Activated CD4-positive, alpha-beta T cell treated with anti-CD3 and anti-CD28 coated beads for 48 hours (primary cell): ENCODE measurements at regions not wholly inside any gene's neighbourhood (a gene's known extent, or its start where the extent isn't known, plus 50 kb on each side); places are given as distances from the start of the nearest gene placed in this dataset.

ENCODE experiments used
- DNase-seq: peaks from one replicate; pipeline ENCODE4 v3.0.0-alpha.2; 2020

GRCh38 chr20:22430154-22430745 is 154.1 kb downstream of the FOXA2 start:
- DNase-seq, result no peak

GRCh38 chr20:22429175-22430153 is 154.9 kb downstream of the FOXA2 start:
- no peak for DNase-seq

GRCh38 chr20:22428051-22428450 is 156.3 kb downstream of the FOXA2 start:
- DNase-seq, result no peak

GRCh38 chr20:22426772-22427171 is 157.6 kb downstream of the FOXA2 start:
- no peak for DNase-seq

GRCh38 chr20:22425344-22426295 is 158.8 kb downstream of the FOXA2 start:
- DNase-seq, result no peak

GRCh38 chr20:22423190-22423832 is 161.1 kb downstream of the FOXA2 start:
- no peak for DNase-seq

GRCh38 chr20:22420116-22420598 is 164.2 kb downstream of the FOXA2 start:
- DNase-seq, result no peak

GRCh38 chr20:22418738-22419137 is 165.6 kb downstream of the FOXA2 start:
- DNase-seq, result no peak

GRCh38 chr20:22414305-22414742 is 170.0 kb downstream of the FOXA2 start:
- DNase-seq, result no peak

- no peak for DNase-seq
Observed at GRCh38 chr20:22412977-22413868, 171.1 kb downstream of the FOXA2 start.

GRCh38 chr20:22411627-22412450 is 172.5 kb downstream of the FOXA2 start:
- no peak for DNase-seq

- no peak for DNase-seq
Observed at GRCh38 chr20:22411286-22411626, 173.1 kb downstream of the FOXA2 start.

GRCh38 chr20:22410556-22411130 is 173.7 kb downstream of the FOXA2 start:
- DNase-seq, result no peak

- no peak for DNase-seq
Observed at GRCh38 chr20:22408521-22409402, 175.6 kb downstream of the FOXA2 start.

- DNase-seq, result no peak
Observed at GRCh38 chr20:22407237-22408193, 176.9 kb downstream of the FOXA2 start.

- DNase-seq, result no peak
Observed at GRCh38 chr20:22404419-22405170, 179.8 kb downstream of the FOXA2 start.
